ENCODE measurements at regions not wholly inside any gene's neighbourhood (a gene's known extent, or its start where the extent isn't known, plus 50 kb on each side); places are given as distances from the start of the nearest gene placed in this dataset.
"Not testable (repeated sequence)": the region's sequence is repeated elsewhere in the genome, so short reads cannot be mapped to it uniquely, and the experiment has no call there.

DNA sequence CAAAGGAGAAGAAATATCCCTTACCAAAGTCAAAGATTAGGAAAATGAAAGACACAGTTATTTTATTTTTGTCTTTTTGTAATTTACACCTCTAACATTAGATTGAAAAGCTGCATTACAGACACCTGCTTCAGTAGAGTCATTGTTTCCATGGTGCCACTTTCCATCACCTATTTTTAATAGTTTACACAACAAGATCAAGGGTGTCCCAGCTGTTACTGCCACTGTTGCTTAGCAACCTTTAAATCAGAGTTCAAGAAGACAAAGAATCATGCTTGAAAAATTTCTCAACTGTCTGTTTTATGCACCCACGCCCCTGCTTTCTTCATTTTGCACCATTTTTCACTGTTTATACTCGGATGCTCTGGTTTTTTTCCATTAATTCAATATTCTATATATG, 668.2 kb upstream of the GJE1 start:
- Mint-ChIP-seq H3K9me3 (no peaks in the 10 kb centered on the region), H3K4me3 (no peak overlapping the region), H3K36me3 (peaks cover 1% of the 10 kb centered on the region), H3K4me1 (peaks cover 9% of the 10 kb centered on the region), H3K27me3 (no peaks in the 10 kb centered on the region), H3K27ac (no peak overlapping the region)
- no peak for DNase-seq
- CTCF ChIA-PET: no interaction called here

- H3K4me3 Mint-ChIP-seq: no peak overlapping the region
- H3K27ac Mint-ChIP-seq: no peak overlapping the region
- no peak for DNase-seq
- no peaks in the 10 kb centered on the region for H3K9me3 Mint-ChIP-seq
- peaks cover 9% of the 10 kb centered on the region for H3K4me1 Mint-ChIP-seq
- no peaks in the 10 kb centered on the region for H3K27me3 Mint-ChIP-seq
- CTCF ChIA-PET: no interaction called here
- peaks cover 1% of the 10 kb centered on the region for H3K36me3 Mint-ChIP-seq
Measured at GRCh38 chr6:141463237-141463977, 669.3 kb upstream of the GJE1 start.

DNA sequence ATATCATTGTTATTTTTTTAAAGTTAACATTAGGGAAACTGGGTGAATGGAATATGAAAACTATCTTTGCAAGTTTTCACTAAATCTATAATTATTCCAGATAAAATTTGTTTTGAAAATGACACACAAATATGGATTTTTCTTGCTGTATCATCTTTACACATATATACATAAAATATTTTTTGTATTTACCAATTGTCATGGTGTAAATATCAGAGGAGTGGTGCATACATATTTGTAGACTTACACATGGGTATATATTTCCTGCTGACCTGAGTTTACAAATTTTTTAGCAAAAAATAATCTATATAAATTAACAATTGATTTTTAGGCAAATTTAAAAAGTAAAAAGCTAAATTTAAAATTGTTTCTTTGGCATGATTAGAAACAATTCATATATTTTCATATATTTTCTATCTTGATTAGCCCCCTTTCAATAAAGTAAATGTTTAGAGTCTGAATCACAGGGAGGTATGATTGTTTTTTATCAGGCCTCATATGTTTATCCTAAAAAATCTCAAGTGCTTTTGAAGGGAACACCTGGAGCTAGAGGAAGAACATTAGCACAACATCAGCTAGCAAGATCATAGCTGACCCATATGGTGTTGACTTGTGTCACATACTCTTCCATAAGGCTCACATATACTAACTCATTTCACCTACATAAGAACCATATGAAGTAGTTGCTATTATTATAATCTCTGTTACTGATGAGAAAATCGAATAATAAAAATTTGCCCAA, 671.8 kb upstream of the GJE1 start:
- no peak for DNase-seq
- no peak overlapping the region for H3K4me3 Mint-ChIP-seq
- H3K27ac Mint-ChIP-seq: no peak overlapping the region
- no peaks in the 10 kb centered on the region for H3K36me3 Mint-ChIP-seq
- no peaks in the 10 kb centered on the region for H3K9me3 Mint-ChIP-seq
- H3K27me3 Mint-ChIP-seq: no peaks in the 10 kb centered on the region
- CTCF ChIA-PET: no interaction called here
- H3K4me1 Mint-ChIP-seq: peaks cover 8% of the 10 kb centered on the region

GRCh38 chr6:141460245-141460644, 672.5 kb upstream of the GJE1 start:
- DNase-seq, H3K27ac Mint-ChIP-seq, CTCF ChIA-PET, H3K4me1 Mint-ChIP-seq, H3K27me3 Mint-ChIP-seq, H3K9me3 Mint-ChIP-seq, H3K4me3 Mint-ChIP-seq, H3K36me3 Mint-ChIP-seq: not testable (repeated sequence)

DNA sequence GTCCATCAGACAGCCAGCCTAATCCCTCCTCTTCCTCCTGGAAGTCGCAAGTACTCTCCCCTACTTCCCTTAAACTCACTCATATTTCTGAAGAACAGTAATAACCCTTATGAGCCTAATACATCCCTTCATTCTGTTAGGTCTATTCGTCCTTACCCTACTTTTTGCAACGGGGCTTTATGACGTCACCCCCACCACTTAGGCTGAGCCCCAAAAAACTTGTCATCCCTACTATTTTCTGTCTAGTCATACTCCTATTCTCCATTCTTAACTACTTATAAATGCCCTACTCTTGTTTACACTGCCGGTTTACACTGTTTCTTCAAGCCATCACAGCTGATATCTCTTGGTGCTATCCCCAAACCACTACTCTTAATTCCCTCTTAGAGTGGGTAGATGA, 674.7 kb upstream of the GJE1 start:
- H3K27ac Mint-ChIP-seq, H3K4me1 Mint-ChIP-seq, H3K36me3 Mint-ChIP-seq, H3K9me3 Mint-ChIP-seq, DNase-seq, H3K4me3 Mint-ChIP-seq, CTCF ChIA-PET, H3K27me3 Mint-ChIP-seq: not testable (repeated sequence)

GRCh38 chr6:141452354-141452686, 680.4 kb upstream of the GJE1 start:
- no peak for DNase-seq
- Mint-ChIP-seq H3K9me3 (no peaks in the 10 kb centered on the region), H3K4me1 (no peaks in the 10 kb centered on the region), H3K27ac (no peak overlapping the region), H3K27me3 (no peaks in the 10 kb centered on the region), H3K36me3 (no peaks in the 10 kb centered on the region), H3K4me3 (no peak overlapping the region)
- CTCF ChIA-PET: no interaction called here

GRCh38 chr6:141451511-141452353, 681.0 kb upstream of the GJE1 start:
- no peaks in the 10 kb centered on the region for H3K36me3 Mint-ChIP-seq
- CTCF ChIA-PET: no interaction called here
- no peaks in the 10 kb centered on the region for H3K27me3 Mint-ChIP-seq
- no peak overlapping the region for H3K4me3 Mint-ChIP-seq
- no peaks in the 10 kb centered on the region for H3K9me3 Mint-ChIP-seq
- H3K4me1 Mint-ChIP-seq: no peaks in the 10 kb centered on the region
- DNase-seq: no peak
- no peak overlapping the region for H3K27ac Mint-ChIP-seq

GRCh38 chr6:141451181-141451510, 681.6 kb upstream of the GJE1 start:
- H3K9me3 Mint-ChIP-seq: no peaks in the 10 kb centered on the region
- H3K27ac Mint-ChIP-seq: no peak overlapping the region
- DNase-seq: no peak
- H3K27me3 Mint-ChIP-seq: no peaks in the 10 kb centered on the region
- no peaks in the 10 kb centered on the region for H3K4me1 Mint-ChIP-seq
- no peak overlapping the region for H3K4me3 Mint-ChIP-seq
- H3K36me3 Mint-ChIP-seq: no peaks in the 10 kb centered on the region
- CTCF ChIA-PET: no interaction called here

DNA sequence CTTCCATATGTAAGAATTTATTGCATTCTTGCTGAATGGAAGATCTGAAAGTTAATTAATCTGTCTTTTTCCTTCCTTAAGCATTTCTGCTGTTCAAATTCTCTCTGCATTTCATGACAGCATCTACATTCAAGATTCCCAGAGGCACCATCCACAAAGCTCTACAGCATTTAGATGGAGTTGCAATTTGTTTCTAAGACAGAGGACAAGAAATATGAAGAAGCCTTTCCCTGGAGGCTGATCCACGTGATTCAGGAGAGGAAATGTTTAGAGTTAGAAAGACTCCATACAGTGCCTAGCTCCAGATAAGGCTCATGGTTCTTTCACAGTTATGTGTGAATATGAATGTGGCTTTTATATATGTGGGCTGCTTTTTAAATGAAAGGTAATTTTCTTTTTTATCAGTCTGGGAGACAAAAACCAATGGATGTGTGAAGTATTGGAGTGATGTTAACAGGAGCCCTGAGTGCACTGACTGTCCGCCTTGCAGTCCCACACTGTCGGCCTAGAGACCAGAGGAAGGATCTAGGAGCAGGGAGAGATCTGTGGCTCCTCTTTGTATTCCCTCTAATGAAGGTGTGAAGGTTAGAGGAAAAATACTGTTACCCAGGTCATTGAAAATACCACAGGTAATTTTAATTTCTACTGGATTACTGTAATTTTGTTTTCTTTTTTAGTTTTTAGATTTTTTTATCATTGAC, 686.6 kb upstream of the GJE1 start:
- CTCF ChIA-PET: no interaction called here
- Mint-ChIP-seq H3K27me3 (no peaks in the 10 kb centered on the region), H3K27ac (no peak overlapping the region), H3K4me3 (no peak overlapping the region), H3K9me3 (no peaks in the 10 kb centered on the region), H3K4me1 (no peaks in the 10 kb centered on the region), H3K36me3 (no peaks in the 10 kb centered on the region)
- DNase-seq: no peak

GRCh38 chr6:141443668-141444289, 688.9 kb upstream of the GJE1 start:
- no peaks in the 10 kb centered on the region for H3K4me1 Mint-ChIP-seq

GRCh38 chr6:141443032-141443431, 689.7 kb upstream of the GJE1 start:
- no peaks in the 10 kb centered on the region for H3K9me3 Mint-ChIP-seq
- no peak for DNase-seq
- no peaks in the 10 kb centered on the region for H3K27me3 Mint-ChIP-seq

More at GRCh38 chr6:141443668-141444289, 688.9 kb upstream of the GJE1 start:
- H3K27me3 Mint-ChIP-seq: no peaks in the 10 kb centered on the region
- H3K9me3 Mint-ChIP-seq: no peaks in the 10 kb centered on the region
- no peak overlapping the region for H3K27ac Mint-ChIP-seq
- H3K36me3 Mint-ChIP-seq: no peaks in the 10 kb centered on the region
- no peak for DNase-seq
- CTCF ChIA-PET: no interaction called here
- no peak overlapping the region for H3K4me3 Mint-ChIP-seq

GRCh38 chr6:141439513-141439912, 693.2 kb upstream of the GJE1 start:
- Mint-ChIP-seq H3K36me3 (no peaks in the 10 kb centered on the region), H3K27me3 (no peaks in the 10 kb centered on the region), H3K27ac (no peak overlapping the region), H3K9me3 (no peaks in the 10 kb centered on the region), H3K4me1 (no peaks in the 10 kb centered on the region), H3K4me3 (no peak overlapping the region)
- CTCF ChIA-PET: no interaction called here
- no peak for DNase-seq

More at GRCh38 chr6:141443032-141443431, 689.7 kb upstream of the GJE1 start:
- no peaks in the 10 kb centered on the region for H3K4me1 Mint-ChIP-seq
- no peaks in the 10 kb centered on the region for H3K36me3 Mint-ChIP-seq
- CTCF ChIA-PET: no interaction called here
- no peak overlapping the region for H3K27ac Mint-ChIP-seq
- no peak overlapping the region for H3K4me3 Mint-ChIP-seq

DNA sequence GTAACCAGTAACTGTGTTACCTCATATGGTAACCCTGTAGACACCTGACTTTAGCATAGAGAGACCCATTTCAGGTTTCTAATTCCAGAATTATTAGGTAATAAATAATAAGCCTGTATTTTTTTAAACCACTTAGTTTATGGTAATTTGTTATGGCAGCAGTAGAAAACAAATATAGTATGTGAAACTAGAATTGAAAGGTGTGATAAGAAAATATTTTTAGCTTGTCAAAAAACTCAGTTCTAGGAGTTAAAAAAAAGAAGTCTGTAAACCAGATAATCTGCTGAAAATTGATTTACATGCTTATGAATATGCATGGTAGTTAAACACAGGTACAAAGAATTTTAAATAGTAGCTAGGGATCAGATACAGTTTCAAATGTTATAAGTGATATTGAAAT, 695.0 kb upstream of the GJE1 start:
- no peak for DNase-seq
- CTCF ChIA-PET: interaction anchor here (0.7 kb wide), 1 partner anchor 84 kb away, joined by 4 read pairs; no protein-coding TSS in a partner anchor
- H3K4me3 Mint-ChIP-seq: no peak overlapping the region
- H3K27me3 Mint-ChIP-seq: no peaks in the 10 kb centered on the region
- H3K9me3 Mint-ChIP-seq: no peaks in the 10 kb centered on the region
- no peaks in the 10 kb centered on the region for H3K4me1 Mint-ChIP-seq
- H3K36me3 Mint-ChIP-seq: no peaks in the 10 kb centered on the region
- H3K27ac Mint-ChIP-seq: no peak overlapping the region

- CTCF ChIA-PET: no interaction called here
- no peak overlapping the region for H3K4me3 Mint-ChIP-seq
- H3K27me3 Mint-ChIP-seq: no peaks in the 10 kb centered on the region
- no peak for DNase-seq
- H3K36me3 Mint-ChIP-seq: no peaks in the 10 kb centered on the region
- H3K4me1 Mint-ChIP-seq: no peaks in the 10 kb centered on the region
- no peak overlapping the region for H3K27ac Mint-ChIP-seq
- H3K9me3 Mint-ChIP-seq: no peaks in the 10 kb centered on the region
Measured at GRCh38 chr6:141437011-141437410, 695.7 kb upstream of the GJE1 start.
